ENCODE measurements at regions not wholly inside any gene's neighbourhood (a gene's known extent, or its start where the extent isn't known, plus 50 kb on each side); places are given as distances from the start of the nearest gene placed in this dataset.
A peak's percentile ranks its signal among the peaks of the same experiment; 100 is the strongest.

DNA sequence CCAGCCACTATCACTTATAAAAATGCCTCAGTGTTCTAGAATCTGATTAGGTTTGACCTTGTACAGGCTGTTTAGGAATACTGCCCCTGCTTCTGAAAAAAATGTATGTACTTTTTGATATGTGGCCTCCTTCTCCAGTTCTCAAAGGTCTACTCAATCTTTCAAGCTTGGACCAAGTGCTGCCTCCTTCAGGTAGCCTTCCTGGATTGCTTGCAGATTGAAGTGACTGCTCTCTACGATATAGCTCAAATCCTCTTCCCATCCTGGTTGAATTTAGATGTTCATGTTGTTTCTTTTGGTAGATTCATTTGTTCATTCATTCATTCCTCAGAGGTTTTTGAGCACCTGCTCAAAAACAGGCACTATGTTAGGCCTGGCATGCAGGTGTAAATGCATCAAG is 77.2 kb upstream of the NPTX2 start:
- Mint-ChIP-seq H3K4me1 (ENCODE audit: low read depth) (no peaks in the 10 kb centered on the region), H3K27me3 (ENCODE audit: low read depth) (no peaks in the 10 kb centered on the region), H3K27ac (no peak overlapping the region), H3K9me3 (ENCODE audit: insufficient read depth) (peaks cover 7% of the 10 kb centered on the region), H3K4me3 (no peak overlapping the region), H3K36me3 (ENCODE audit: low read depth) (no peaks in the 10 kb centered on the region)
- ATAC-seq (no peak), DNase-seq (no peak)
- POLR2A ChIA-PET, result no interaction called here
- CTCF ChIA-PET, result no interaction called here

DNA sequence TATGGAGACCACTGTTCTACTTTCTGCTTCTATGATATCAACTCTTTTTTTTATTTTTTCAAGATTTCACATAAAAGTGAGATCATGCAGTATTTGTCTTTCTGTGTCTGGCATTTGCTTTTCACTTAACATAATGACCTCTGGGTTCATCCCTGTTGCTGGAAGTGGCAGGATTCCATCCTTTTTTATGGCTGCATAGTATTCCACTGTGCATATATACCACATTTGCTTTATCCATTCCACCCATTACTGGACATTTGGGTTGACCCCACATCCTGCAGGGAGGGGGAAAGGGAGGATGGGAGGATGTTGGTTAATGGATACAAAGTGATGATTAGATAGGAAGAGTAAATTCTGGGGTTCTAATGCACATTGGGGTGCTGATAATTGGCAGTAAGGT is 80.3 kb upstream of the NPTX2 start:
- ATAC-seq (no peak), DNase-seq (no peak)
- POLR2A ChIA-PET, result no interaction called here
- Mint-ChIP-seq H3K4me3 (no peak overlapping the region), H3K9me3 (ENCODE audit: insufficient read depth) (peaks cover 7% of the 10 kb centered on the region), H3K36me3 (ENCODE audit: low read depth) (no peaks in the 10 kb centered on the region), H3K4me1 (ENCODE audit: low read depth) (no peaks in the 10 kb centered on the region), H3K27me3 (ENCODE audit: low read depth) (no peaks in the 10 kb centered on the region), H3K27ac (no peak overlapping the region)
- CTCF ChIA-PET, result no interaction called here

DNA sequence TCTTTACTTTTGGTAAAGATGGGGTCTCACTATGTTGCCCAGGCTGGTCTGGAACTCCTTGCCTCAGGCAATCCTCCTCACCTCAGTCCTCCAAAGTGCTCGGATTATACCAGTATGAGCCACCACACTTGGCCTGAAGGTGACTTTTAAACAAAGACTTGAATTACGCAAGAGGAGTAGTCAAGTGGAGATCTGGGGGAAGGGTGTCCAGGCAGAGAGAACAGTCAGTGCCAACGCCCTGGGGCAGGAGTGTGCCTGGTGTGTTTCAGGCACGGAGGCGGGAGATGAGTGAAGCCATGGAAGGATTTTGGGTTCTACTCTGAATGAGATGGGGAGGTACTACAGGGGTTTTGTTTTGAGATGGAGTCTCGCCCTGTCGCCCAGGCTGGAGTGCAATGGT is 82.6 kb upstream of the NPTX2 start:
- ATAC-seq, result no peak
- POLR2A ChIA-PET, result no interaction called here
- no peak for DNase-seq
- H3K9me3 Mint-ChIP-seq (ENCODE audit: insufficient read depth), result peaks cover 12% of the 10 kb centered on the region
- H3K4me1 Mint-ChIP-seq (ENCODE audit: low read depth), result no peaks in the 10 kb centered on the region
- CTCF ChIA-PET, result no interaction called here
- no peaks in the 10 kb centered on the region for H3K36me3 Mint-ChIP-seq (ENCODE audit: low read depth)
- H3K4me3 Mint-ChIP-seq, result no peak overlapping the region
- H3K27ac Mint-ChIP-seq, result no peak overlapping the region
- H3K27me3 Mint-ChIP-seq (ENCODE audit: low read depth), result no peaks in the 10 kb centered on the region

DNA sequence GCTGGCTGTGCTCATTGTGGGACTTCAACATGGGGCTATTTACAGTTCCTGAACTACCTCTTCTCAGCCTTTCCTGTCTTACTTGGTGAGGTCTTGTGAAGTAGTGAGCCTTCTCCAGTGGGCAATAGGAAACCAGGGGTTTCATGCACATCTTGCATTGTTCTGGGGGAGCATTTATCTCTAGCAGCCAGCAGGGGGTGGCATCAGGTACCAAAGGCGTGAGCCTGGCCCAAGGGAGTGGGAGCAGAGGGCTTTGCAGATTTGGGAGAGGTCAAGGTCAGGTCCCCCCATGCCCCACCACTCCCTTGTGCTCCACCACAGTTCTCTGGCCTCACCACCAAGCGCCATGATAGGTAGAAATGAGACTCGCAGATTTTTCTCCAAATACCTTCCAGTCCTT is 85.4 kb upstream of the NPTX2 start:
- POLR2A ChIA-PET, result no interaction called here
- H3K4me3 Mint-ChIP-seq, result no peak overlapping the region
- H3K9me3 Mint-ChIP-seq (ENCODE audit: insufficient read depth), result peaks cover 9% of the 10 kb centered on the region
- CTCF ChIA-PET, result no interaction called here
- no peaks in the 10 kb centered on the region for H3K36me3 Mint-ChIP-seq (ENCODE audit: low read depth)
- no peak overlapping the region for H3K27ac Mint-ChIP-seq
- DNase-seq, result no peak
- ATAC-seq, result no peak
- H3K4me1 Mint-ChIP-seq (ENCODE audit: low read depth), result no peaks in the 10 kb centered on the region
- no peaks in the 10 kb centered on the region for H3K27me3 Mint-ChIP-seq (ENCODE audit: low read depth)

DNA sequence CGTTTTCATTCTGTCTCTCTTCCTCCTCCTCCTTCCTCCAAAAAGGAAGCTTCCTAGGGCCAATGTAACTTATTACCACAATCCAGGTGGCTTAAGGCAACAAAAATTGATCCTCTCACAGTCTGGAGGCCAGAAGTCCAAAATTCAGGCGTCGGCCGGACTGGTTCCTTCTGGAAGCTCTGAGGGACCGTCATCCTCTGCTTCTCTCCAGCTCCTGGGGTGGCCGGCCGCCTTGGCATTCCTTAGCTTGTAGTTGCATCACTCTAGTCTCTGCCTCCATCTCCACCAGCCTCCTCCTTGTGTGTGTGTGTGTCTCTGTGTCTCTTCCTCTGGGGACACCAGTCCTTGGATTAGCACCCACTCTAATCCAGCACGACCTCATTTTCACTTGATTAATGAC is 89.0 kb upstream of the NPTX2 start:
- POLR2A ChIA-PET, result no interaction called here
- Mint-ChIP-seq H3K4me3 (no peak overlapping the region), H3K27ac (no peak overlapping the region), H3K27me3 (ENCODE audit: low read depth) (no peaks in the 10 kb centered on the region), H3K4me1 (ENCODE audit: low read depth) (no peaks in the 10 kb centered on the region), H3K36me3 (ENCODE audit: low read depth) (no peaks in the 10 kb centered on the region), H3K9me3 (ENCODE audit: insufficient read depth) (peaks cover 5% of the 10 kb centered on the region)
- CTCF ChIA-PET, result no interaction called here
- DNase-seq (no peak), ATAC-seq (no peak)

DNA sequence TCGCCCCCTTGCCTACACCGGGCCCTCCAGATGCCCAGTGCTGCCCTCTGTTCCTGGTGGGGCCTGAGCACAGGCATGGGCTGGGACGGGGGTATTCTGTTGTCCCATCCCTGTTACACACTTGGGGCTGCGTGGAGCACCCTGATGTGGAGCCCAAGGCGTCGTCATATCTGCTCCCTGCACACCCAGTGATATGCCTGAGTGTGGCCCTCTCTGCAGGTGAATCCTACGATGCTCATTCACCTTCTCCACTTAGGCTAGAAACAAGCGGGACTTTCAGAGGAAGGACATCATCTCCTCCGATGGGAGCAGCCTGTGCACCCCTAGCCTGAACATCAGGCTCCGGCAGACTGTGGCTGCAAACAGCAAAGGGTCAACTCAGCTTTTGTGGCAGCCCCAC is 91.0 kb upstream of the NPTX2 start:
- no peak for ATAC-seq
- H3K36me3 Mint-ChIP-seq (ENCODE audit: low read depth), result no peaks in the 10 kb centered on the region
- CTCF ChIA-PET, result no interaction called here
- no peak overlapping the region for H3K27ac Mint-ChIP-seq
- no peaks in the 10 kb centered on the region for H3K9me3 Mint-ChIP-seq (ENCODE audit: insufficient read depth)
- H3K27me3 Mint-ChIP-seq (ENCODE audit: low read depth), result no peaks in the 10 kb centered on the region
- no peak for DNase-seq
- no peak overlapping the region for H3K4me3 Mint-ChIP-seq
- H3K4me1 Mint-ChIP-seq (ENCODE audit: low read depth), result no peaks in the 10 kb centered on the region
- POLR2A ChIA-PET, result no interaction called here

DNA sequence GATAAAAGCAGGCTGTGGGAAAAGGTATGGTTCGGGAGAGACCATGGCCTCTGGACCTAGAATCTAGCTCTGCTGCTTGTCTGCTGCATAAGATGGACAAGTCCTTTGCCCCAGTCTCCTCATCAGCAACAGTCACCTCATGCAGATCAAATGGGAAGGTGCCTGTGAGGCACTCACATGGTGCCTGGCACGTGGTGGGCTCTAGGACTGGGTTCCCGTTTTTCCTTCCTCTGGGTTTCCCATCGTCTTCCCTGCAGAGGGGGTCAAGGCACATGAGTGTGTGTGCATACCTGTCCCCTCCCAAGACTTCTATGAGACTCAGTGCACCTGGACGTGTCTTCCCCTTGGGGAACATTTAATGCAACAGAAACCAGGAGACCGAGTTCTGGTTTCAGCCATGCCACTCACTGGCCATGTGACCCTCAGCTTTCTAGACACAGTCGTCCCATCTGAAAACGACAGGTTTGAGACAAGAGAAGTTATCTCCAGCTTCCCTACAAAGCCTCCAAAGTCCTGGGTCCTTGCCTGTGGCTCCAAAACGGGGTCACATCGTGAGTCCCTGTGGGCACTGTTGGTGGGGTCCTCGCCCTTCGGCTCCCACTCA is 95.9 kb upstream of the NPTX2 start:
- peaks cover 4% of the 10 kb centered on the region for H3K9me3 Mint-ChIP-seq (ENCODE audit: insufficient read depth)
- ATAC-seq (no peak), DNase-seq (no peak)
- no peaks in the 10 kb centered on the region for H3K36me3 Mint-ChIP-seq (ENCODE audit: low read depth)
- H3K27me3 Mint-ChIP-seq (ENCODE audit: low read depth), result no peaks in the 10 kb centered on the region
- POLR2A ChIA-PET, result no interaction called here
- no peaks in the 10 kb centered on the region for H3K4me1 Mint-ChIP-seq (ENCODE audit: low read depth)
- H3K27ac Mint-ChIP-seq, result no peak overlapping the region
- CTCF ChIA-PET, result no interaction called here
- H3K4me3 Mint-ChIP-seq, result no peak overlapping the region

DNA sequence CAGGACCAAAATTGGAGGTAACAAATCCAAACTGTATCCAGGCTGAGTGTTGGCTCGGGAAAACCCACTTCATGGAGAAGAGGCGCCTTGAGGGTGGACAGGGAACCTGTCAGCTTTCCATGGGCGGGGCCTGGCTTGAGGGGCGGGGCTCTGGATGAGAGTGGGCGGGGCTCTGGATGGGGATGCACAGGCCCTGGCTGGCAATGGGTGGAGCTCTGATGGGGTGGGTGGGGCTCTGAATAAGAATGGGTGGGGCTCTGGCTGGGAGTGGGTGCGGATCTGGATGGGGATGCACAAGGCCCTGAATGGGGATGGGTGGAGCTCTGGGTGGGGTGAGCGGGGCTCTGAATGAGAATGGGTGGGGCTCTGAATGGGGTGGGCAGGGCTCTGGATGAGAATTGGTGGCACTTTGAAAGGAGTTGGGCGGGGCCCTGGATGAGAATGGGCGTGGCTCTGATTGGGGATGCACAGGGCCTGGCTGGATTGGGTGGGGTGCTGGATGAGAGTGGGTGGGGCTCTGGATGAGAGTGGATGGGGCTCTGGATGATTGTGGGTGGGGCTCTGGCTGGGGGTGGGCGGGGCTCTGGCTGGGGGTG is 96.6 kb upstream of the NPTX2 start:
- Mint-ChIP-seq H3K4me3 (no peak overlapping the region), H3K4me1 (ENCODE audit: low read depth) (no peaks in the 10 kb centered on the region), H3K36me3 (ENCODE audit: low read depth) (no peaks in the 10 kb centered on the region), H3K27ac (no peak overlapping the region), H3K27me3 (ENCODE audit: low read depth) (no peaks in the 10 kb centered on the region), H3K9me3 (ENCODE audit: insufficient read depth) (peaks cover 4% of the 10 kb centered on the region)
- POLR2A ChIA-PET, result no interaction called here
- DNase-seq (peak; percentile 20), ATAC-seq (no peak)
- CTCF ChIA-PET, result no interaction called here

DNA sequence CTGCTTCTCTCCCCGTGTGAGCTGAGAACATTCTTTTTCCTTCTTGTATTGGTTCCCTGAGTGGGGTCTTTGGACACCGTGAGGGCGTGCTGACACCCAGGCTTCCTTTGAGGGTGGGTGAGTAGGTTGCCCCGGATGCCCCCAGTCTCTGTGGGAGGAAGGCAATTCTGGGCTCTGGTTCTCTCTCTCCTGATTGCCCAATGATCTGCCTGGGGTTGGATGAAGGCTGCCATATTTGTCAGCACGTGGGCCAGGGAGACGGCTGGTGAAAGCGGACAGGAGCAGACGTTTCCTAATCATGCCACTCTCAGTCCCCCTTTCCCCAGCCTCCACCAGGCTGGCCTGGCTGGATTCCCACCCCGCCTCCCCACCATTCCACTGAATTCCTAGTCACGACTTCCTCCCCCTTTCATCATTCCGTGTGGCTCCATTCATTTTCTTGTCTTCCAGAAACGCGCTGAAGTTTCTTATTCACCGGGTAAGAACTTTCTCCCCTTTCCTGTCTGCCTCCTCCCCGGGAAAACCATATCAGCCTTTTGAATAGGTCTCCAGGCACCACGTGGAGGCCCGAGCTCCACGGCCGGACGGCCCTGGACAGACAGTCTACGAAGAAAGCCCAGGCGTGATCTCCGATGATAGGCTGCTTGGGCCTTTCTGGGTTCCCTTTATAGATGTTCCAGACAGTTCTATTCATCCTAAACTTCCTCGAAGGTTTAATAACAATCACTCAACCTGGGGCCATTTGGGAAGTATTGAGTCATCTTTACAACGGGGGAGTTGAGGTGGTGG is 98.7 kb upstream of the NPTX2 start:
- ATAC-seq (no peak), DNase-seq (no peak)
- no peak overlapping the region for H3K27ac Mint-ChIP-seq

DNA sequence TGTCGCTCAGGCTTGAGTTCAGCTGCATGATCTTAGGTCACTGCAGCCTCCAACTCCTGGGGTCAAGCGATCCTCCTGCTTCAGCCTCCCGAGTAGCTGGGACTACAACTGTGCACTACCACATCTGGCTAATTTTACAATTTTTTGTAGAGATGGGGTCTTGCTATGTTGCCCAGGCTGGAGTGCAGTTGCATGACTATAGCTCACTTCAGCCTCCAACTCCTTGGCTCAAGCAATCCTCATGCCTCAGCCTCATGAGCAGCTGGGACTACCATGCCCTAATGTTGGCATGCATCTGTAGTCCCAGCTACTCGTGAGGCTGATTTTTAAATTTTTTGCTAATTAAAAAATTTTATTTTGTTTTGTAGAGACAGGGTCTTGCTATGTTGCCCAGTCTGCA is 101.9 kb upstream of the NPTX2 start:
- Mint-ChIP-seq H3K9me3 (ENCODE audit: insufficient read depth) (peaks cover 4% of the 10 kb centered on the region), H3K4me3 (no peak overlapping the region), H3K4me1 (ENCODE audit: low read depth) (no peaks in the 10 kb centered on the region), H3K27me3 (ENCODE audit: low read depth) (no peaks in the 10 kb centered on the region), H3K27ac (no peak overlapping the region), H3K36me3 (ENCODE audit: low read depth) (no peaks in the 10 kb centered on the region)
- ChIA-PET POLR2A (no interaction called here), CTCF (no interaction called here)
- no peak for ATAC-seq
- no peak for DNase-seq

More for the DNA sequence above, 98.7 kb upstream of the NPTX2 start:
- no peaks in the 10 kb centered on the region for H3K4me1 Mint-ChIP-seq (ENCODE audit: low read depth)
- H3K4me3 Mint-ChIP-seq, result no peak overlapping the region
- no peaks in the 10 kb centered on the region for H3K27me3 Mint-ChIP-seq (ENCODE audit: low read depth)
- ChIA-PET POLR2A (no interaction called here), CTCF (no interaction called here)
- peaks cover 4% of the 10 kb centered on the region for H3K9me3 Mint-ChIP-seq (ENCODE audit: insufficient read depth)
- no peaks in the 10 kb centered on the region for H3K36me3 Mint-ChIP-seq (ENCODE audit: low read depth)

DNA sequence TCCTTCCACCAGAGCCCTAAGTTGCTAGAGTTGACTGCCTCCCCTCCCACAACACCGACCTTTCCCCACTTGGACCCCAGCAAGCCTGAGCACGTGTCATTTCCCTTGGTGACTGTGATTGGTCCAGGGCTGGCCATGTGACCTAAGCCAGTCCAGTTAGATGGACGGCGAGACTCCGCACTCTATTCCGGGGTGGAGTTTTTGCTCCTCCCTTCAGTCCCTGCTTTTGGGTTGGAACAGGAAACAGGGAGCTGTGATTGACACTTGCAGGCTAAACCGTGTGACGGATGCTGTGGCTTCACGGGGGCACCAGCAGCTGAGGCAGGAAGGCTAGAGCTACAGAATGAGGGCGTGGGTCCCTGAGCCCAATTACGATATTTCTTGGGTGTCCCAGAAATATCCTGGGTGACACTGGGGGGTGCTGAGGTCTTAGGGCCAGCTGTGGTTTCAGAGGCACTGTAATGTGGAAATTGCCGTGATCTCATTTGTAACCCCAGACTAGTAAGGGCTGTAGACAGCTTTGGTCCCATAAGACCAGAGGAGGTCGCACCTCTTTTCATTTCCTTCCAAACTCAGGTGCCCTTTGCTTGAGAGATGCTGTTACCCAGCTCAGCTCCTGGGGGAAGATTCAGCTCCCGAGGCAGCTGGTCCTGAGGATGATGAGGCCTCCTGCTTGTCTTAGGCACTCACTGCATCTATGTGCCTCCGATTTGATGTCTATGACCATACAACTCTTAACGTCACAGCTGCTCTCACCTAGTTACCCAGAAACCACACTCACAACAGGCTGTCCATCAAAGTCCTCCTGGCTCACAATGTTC is 102.7 kb upstream of the NPTX2 start:
- DNase-seq (no peak), ATAC-seq (no peak)
- H3K27ac Mint-ChIP-seq, result no peak overlapping the region
- no peak overlapping the region for H3K4me3 Mint-ChIP-seq
- peaks cover 4% of the 10 kb centered on the region for H3K9me3 Mint-ChIP-seq (ENCODE audit: insufficient read depth)
- POLR2A ChIA-PET, result no interaction called here
- CTCF ChIA-PET, result no interaction called here
- H3K4me1 Mint-ChIP-seq (ENCODE audit: low read depth), result no peaks in the 10 kb centered on the region
- no peaks in the 10 kb centered on the region for H3K36me3 Mint-ChIP-seq (ENCODE audit: low read depth)
- H3K27me3 Mint-ChIP-seq (ENCODE audit: low read depth), result no peaks in the 10 kb centered on the region

DNA sequence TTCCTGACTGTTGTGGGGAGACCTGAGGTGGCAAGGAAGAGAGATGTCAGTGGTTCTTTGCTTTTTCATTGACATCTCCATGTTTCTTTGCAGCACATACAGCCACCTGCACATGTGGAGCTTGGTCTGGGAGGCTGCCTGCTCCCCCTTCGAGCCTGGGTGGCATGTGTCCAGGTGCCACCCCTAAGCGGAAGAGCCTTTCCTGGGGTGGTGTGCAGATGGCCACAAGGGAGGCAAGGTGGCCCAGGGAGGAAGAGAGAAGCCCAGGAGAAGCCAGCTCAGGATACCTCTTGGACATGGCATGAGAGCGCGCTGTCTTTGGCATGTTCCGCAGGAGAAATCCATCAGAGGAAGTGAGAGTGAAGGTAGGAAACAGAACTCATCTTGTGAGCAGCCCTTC is 105.9 kb upstream of the NPTX2 start:
- no peak for ATAC-seq
- no peaks in the 10 kb centered on the region for H3K27me3 Mint-ChIP-seq (ENCODE audit: low read depth)
- no peaks in the 10 kb centered on the region for H3K4me1 Mint-ChIP-seq (ENCODE audit: low read depth)
- CTCF ChIA-PET, result no interaction called here
- H3K36me3 Mint-ChIP-seq (ENCODE audit: low read depth), result no peaks in the 10 kb centered on the region
- no peak for DNase-seq
- H3K27ac Mint-ChIP-seq, result no peak overlapping the region
- no peaks in the 10 kb centered on the region for H3K9me3 Mint-ChIP-seq (ENCODE audit: insufficient read depth)
- H3K4me3 Mint-ChIP-seq, result no peak overlapping the region
- POLR2A ChIA-PET, result no interaction called here
